A673 (cell line): ENCODE measurements at regions not wholly inside any gene's neighbourhood (a gene's known extent, or its start where the extent isn't known, plus 50 kb on each side); places are given as distances from the start of the nearest gene placed in this dataset.

Experiments used
- BruUV-seq: library from RNA; stranded (reverse); fragments of 400-500 nt; replicated peaks from 2 replicates; lab custom pipeline; 2021; lab: Mats Ljungman, UMichigan
- CTCF ChIA-PET: fragments of 300-600 bp; sonication (Branson Sonifier 250); formaldehyde crosslinking; loops from one replicate; lab custom pipeline; 2022; ENCODE audit warnings: antibody characterized with exemption; lab: Charles Lee
- POLR2A ChIA-PET: fragments of 300-600 bp; sonication (Branson Sonifier 250); formaldehyde crosslinking; loops from one replicate; lab custom pipeline; 2022; ENCODE audit warnings: antibody characterized with exemption; ENCODE audit not compliant: low non-redundant PET; lab: Charles Lee
- DNase-seq: peaks from one replicate; pipeline ENCODE4 v3.0.0-alpha.2; 2015; ENCODE audit warnings: low spot score
- H3K27ac ChIP-seq: fragments of 200-600 bp; sonication (generic); 2 replicates; pipeline ENCODE4 v1.5.1; 2016; ENCODE audit warnings: mixed run types, low read depth, mild to moderate bottlenecking, mixed read lengths, antibody characterized with exemption, low read length; ENCODE audit not compliant: poor library complexity, severe bottlenecking
- H3K27me3 ChIP-seq: fragments of 200-600 bp; sonication (generic); replicated peaks from 2 replicates; pipeline ENCODE4 v1.6.1; 2017; ENCODE audit warnings: mixed run types, low read depth, mild to moderate bottlenecking, mixed read lengths, antibody characterized with exemption, low read length; ENCODE audit not compliant: insufficient read depth, poor library complexity
- H3K36me3 ChIP-seq: fragments of 200-600 bp; sonication (generic); 2 replicates; pipeline ENCODE4 v1.6.1; 2016; ENCODE audit warnings: mixed run types, mild to moderate bottlenecking, mixed read lengths, antibody characterized with exemption, low read length; ENCODE audit not compliant: insufficient read depth, poor library complexity, severe bottlenecking
- H3K4me1 ChIP-seq: fragments of 200-600 bp; sonication (generic); 2 replicates; pipeline ENCODE4 v1.6.1; 2017; ENCODE audit warnings: mixed run types, mild to moderate bottlenecking, mixed read lengths, antibody characterized with exemption, low read length; ENCODE audit not compliant: insufficient read depth, poor library complexity, severe bottlenecking
- H3K4me3 ChIP-seq: fragments of 200-600 bp; sonication (generic); 2 replicates; pipeline ENCODE4 v1.5.1; 2016; ENCODE audit warnings: low read depth, mixed run types, mild to moderate bottlenecking, mixed read lengths, low read length; ENCODE audit not compliant: poor library complexity, severe bottlenecking
- H3K9me3 ChIP-seq: fragments of 200-600 bp; sonication (generic); 2 replicates; pipeline ENCODE4 v1.6.1; 2016; ENCODE audit warnings: mixed run types, low read depth, mild to moderate bottlenecking, mixed read lengths, antibody characterized with exemption, low read length; ENCODE audit not compliant: poor library complexity, severe bottlenecking
- CTCF ChIP-seq: fragments of 300-800, 200-600 bp; sonication (generic); conservative IDR thresholded peaks from 2 replicates; pipeline ENCODE4 v1.5.1; 2017; ENCODE audit warnings: low read depth, mild to moderate bottlenecking, antibody characterized with exemption, low read length, moderate library complexity, mixed read lengths
- EZH2 ChIP-seq: fragments of 200-600 bp; sonication (generic); IDR thresholded peaks from 2 replicates; pipeline ENCODE4 v1.6.1; 2017; ENCODE audit warnings: borderline replicate concordance, low read depth, mild to moderate bottlenecking, mixed read lengths, antibody characterized with exemption, low read length; ENCODE audit not compliant: poor library complexity, severe bottlenecking
- intact Hi-C: fragments of 100-400 bp; cut with micrococcal nuclease; formaldehyde crosslinking; loops from one replicate; pipeline ENCODE4 v1.10.0; 2022; ENCODE audit not compliant: unreplicated experiment

- intact Hi-C loops: no loop called here
- Histone ChIP-seq H3K4me3 (no peak overlapping the region), H3K27ac (no peak overlapping the region), H3K9me3 (peaks cover 8% of the 10 kb centered on the region), H3K4me1 (no peaks in the 10 kb centered on the region), H3K27me3 (no peaks in the 10 kb centered on the region), H3K36me3 (no peaks in the 10 kb centered on the region)
- DNase-seq: no peak
- TF ChIP-seq EZH2 (no peak), CTCF (no peak)
- CTCF ChIA-PET: no interaction called here
- no TSS peak for BruUV-seq
- POLR2A ChIA-PET: no interaction called here
Measured at GRCh38 chr12:40584763-40585162, 107.5 kb upstream of the CNTN1 start.

- no TSS peak for BruUV-seq
- H3K27ac ChIP-seq: no peak overlapping the region
- H3K4me3 ChIP-seq: no peak overlapping the region
- intact Hi-C loops: no loop called here
- TF ChIP-seq EZH2 (no peak), CTCF (no peak)
- H3K27me3 ChIP-seq: no peaks in the 10 kb centered on the region
- no peaks in the 10 kb centered on the region for H3K4me1 ChIP-seq
- ChIA-PET CTCF (no interaction called here), POLR2A (no interaction called here)
- DNase-seq: no peak
- no peaks in the 10 kb centered on the region for H3K36me3 ChIP-seq
- peaks cover 5% of the 10 kb centered on the region for H3K9me3 ChIP-seq
Measured at GRCh38 chr12:40586823-40587222, 105.4 kb upstream of the CNTN1 start.

DNA sequence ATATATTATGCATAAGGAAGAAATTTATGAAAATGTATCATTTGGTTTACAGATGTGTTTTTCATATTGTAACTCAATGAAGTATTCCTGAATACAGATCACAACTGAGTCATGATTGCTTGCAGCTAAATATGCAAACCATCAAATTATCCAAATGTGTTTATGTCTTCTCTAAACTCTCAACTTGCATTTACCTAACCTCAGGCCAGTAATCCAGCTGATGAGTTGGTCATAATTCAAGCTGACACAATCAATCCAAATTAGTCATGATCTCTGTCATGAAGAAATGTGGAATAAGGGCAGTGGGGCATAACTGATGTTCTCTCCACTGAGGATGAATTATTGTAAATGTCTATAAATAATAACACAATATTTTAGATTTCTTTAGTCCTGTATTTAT lies 104.8 kb upstream of the CNTN1 start:
- no peak for DNase-seq
- no TSS peak for BruUV-seq
- H3K4me3 ChIP-seq: no peak overlapping the region

More for the DNA sequence above, 104.8 kb upstream of the CNTN1 start:
- Histone ChIP-seq H3K36me3 (no peaks in the 10 kb centered on the region), H3K27ac (no peak overlapping the region), H3K27me3 (no peaks in the 10 kb centered on the region), H3K9me3 (no peaks in the 10 kb centered on the region), H3K4me1 (no peaks in the 10 kb centered on the region)
- ChIA-PET CTCF (no interaction called here), POLR2A (no interaction called here)
- TF ChIP-seq CTCF (no peak), EZH2 (no peak)
- intact Hi-C loops: no loop called here
